ENCODE measurements at regions not wholly inside any gene's neighbourhood (a gene's known extent, or its start where the extent isn't known, plus 50 kb on each side); places are given as distances from the start of the nearest gene placed in this dataset.

GRCh38 chr10:8235253-8236027 lies 181.0 kb downstream of the GATA3 start:
- DNase-seq (ENCODE audit: low read depth in 1 of 2, low spot score in 1 of 2): no peak
- Histone ChIP-seq H3K27ac (replicated peaks) (no peak overlapping the region), H3K27me3 (ENCODE audit: insufficient read depth, poor library complexity, severe bottlenecking) (no peaks in the 10 kb centered on the region), H3K4me3 (replicated peaks; ENCODE audit: insufficient read depth, low read length) (no peak overlapping the region)
- TF ChIP-seq, protein P1, sequence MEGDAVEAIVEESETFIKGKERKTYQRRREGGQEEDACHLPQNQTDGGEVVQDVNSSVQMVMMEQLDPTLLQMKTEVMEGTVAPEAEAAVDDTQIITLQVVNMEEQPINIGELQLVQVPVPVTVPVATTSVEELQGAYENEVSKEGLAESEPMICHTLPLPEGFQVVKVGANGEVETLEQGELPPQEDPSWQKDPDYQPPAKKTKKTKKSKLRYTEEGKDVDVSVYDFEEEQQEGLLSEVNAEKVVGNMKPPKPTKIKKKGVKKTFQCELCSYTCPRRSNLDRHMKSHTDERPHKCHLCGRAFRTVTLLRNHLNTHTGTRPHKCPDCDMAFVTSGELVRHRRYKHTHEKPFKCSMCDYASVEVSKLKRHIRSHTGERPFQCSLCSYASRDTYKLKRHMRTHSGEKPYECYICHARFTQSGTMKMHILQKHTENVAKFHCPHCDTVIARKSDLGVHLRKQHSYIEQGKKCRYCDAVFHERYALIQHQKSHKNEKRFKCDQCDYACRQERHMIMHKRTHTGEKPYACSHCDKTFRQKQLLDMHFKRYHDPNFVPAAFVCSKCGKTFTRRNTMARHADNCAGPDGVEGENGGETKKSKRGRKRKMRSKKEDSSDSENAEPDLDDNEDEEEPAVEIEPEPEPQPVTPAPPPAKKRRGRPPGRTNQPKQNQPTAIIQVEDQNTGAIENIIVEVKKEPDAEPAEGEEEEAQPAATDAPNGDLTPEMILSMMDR (IDR thresholded peaks at IDR 0.05; ENCODE audit: insufficient read depth, low read length): no peak

GRCh38 chr10:8238986-8239385 lies 184.5 kb downstream of the GATA3 start:
- H3K27me3 ChIP-seq (ENCODE audit: insufficient read depth, poor library complexity, severe bottlenecking): no peaks in the 10 kb centered on the region
- no peak for DNase-seq (ENCODE audit: low read depth in 1 of 2, low spot score in 1 of 2)
- no peak overlapping the region for H3K27ac ChIP-seq (replicated peaks)
- TF ChIP-seq POLR2AphosphoS5 (IDR thresholded peaks at IDR 0.05; ENCODE audit: low read depth) (no peak), SPI1 (IDR thresholded peaks at IDR 0.05; ENCODE audit: borderline replicate concordance, low read depth) (no peak), GABPA (IDR thresholded peaks at IDR 0.05; ENCODE audit: low read depth) (no peak)
- TF ChIP-seq, protein P2, sequence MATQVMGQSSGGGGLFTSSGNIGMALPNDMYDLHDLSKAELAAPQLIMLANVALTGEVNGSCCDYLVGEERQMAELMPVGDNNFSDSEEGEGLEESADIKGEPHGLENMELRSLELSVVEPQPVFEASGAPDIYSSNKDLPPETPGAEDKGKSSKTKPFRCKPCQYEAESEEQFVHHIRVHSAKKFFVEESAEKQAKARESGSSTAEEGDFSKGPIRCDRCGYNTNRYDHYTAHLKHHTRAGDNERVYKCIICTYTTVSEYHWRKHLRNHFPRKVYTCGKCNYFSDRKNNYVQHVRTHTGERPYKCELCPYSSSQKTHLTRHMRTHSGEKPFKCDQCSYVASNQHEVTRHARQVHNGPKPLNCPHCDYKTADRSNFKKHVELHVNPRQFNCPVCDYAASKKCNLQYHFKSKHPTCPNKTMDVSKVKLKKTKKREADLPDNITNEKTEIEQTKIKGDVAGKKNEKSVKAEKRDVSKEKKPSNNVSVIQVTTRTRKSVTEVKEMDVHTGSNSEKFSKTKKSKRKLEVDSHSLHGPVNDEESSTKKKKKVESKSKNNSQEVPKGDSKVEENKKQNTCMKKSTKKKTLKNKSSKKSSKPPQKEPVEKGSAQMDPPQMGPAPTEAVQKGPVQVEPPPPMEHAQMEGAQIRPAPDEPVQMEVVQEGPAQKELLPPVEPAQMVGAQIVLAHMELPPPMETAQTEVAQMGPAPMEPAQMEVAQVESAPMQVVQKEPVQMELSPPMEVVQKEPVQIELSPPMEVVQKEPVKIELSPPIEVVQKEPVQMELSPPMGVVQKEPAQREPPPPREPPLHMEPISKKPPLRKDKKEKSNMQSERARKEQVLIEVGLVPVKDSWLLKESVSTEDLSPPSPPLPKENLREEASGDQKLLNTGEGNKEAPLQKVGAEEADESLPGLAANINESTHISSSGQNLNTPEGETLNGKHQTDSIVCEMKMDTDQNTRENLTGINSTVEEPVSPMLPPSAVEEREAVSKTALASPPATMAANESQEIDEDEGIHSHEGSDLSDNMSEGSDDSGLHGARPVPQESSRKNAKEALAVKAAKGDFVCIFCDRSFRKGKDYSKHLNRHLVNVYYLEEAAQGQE (IDR thresholded peaks at IDR 0.05; ENCODE audit: insufficient replicate concordance, low read depth): no peak
- TF ChIP-seq, protein P1 (IDR thresholded peaks at IDR 0.05; ENCODE audit: insufficient read depth, low read length): no peak
- no peak overlapping the region for H3K4me3 ChIP-seq (replicated peaks; ENCODE audit: insufficient read depth, low read length)

GRCh38 chr10:8240861-8241260 lies 186.4 kb downstream of the GATA3 start:
- H3K4me3 ChIP-seq (replicated peaks; ENCODE audit: insufficient read depth, low read length): no peak overlapping the region
- H3K27ac ChIP-seq (replicated peaks): no peak overlapping the region
- no peak for DNase-seq (ENCODE audit: low read depth in 1 of 2, low spot score in 1 of 2)
- TF ChIP-seq SPI1 (IDR thresholded peaks at IDR 0.05; ENCODE audit: borderline replicate concordance, low read depth) (no peak), GABPA (IDR thresholded peaks at IDR 0.05; ENCODE audit: low read depth) (no peak), POLR2AphosphoS5 (IDR thresholded peaks at IDR 0.05; ENCODE audit: low read depth) (no peak)
- TF ChIP-seq, protein P1 (IDR thresholded peaks at IDR 0.05; ENCODE audit: insufficient read depth, low read length): no peak
- TF ChIP-seq, protein P2 (IDR thresholded peaks at IDR 0.05; ENCODE audit: insufficient replicate concordance, low read depth): no peak
- no peaks in the 10 kb centered on the region for H3K27me3 ChIP-seq (ENCODE audit: insufficient read depth, poor library complexity, severe bottlenecking)

All from HL-60 (cell line).